ENCODE measurements at regions not wholly inside any gene's neighbourhood (a gene's known extent, or its start where the extent isn't known, plus 50 kb on each side); places are given as distances from the start of the nearest gene placed in this dataset.

DNA sequence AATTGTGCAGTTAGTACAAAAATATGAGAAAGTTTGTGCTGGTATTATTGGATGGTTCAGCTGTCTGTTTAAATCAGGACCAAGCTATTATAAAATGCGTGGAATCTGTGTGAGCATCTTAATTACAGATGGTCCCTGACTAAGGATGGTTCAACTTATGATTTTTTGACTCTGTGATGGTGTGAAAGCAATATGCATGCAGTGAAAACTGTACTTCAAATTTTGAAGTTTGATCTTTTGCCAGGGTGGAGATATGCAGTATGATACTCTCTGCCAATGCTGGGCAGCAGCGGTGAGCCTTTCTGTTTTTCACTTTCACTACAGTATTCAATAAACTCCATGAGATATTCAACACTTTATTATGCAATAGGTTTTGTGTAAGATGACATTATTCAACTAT lies 189.3 kb downstream of the CHST1 start:
- H3K27ac ChIP-seq (ENCODE audit: low read length): no peak overlapping the region
- no peak overlapping the region for H2AFZ ChIP-seq (ENCODE audit: low read depth, low read length)
- no peak overlapping the region for H3K9ac ChIP-seq (ENCODE audit: low read depth, low read length)
- no peak for TF ChIP-seq EZH2 (IDR thresholded peaks at IDR 0.05; ENCODE audit: borderline replicate concordance, low read depth, low read length, severe bottlenecking)
- TF ChIP-seq, protein P1, sequence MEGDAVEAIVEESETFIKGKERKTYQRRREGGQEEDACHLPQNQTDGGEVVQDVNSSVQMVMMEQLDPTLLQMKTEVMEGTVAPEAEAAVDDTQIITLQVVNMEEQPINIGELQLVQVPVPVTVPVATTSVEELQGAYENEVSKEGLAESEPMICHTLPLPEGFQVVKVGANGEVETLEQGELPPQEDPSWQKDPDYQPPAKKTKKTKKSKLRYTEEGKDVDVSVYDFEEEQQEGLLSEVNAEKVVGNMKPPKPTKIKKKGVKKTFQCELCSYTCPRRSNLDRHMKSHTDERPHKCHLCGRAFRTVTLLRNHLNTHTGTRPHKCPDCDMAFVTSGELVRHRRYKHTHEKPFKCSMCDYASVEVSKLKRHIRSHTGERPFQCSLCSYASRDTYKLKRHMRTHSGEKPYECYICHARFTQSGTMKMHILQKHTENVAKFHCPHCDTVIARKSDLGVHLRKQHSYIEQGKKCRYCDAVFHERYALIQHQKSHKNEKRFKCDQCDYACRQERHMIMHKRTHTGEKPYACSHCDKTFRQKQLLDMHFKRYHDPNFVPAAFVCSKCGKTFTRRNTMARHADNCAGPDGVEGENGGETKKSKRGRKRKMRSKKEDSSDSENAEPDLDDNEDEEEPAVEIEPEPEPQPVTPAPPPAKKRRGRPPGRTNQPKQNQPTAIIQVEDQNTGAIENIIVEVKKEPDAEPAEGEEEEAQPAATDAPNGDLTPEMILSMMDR (IDR thresholded peaks at IDR 0.05; ENCODE audit: borderline replicate concordance, extremely low read depth, low read length, poor library complexity, severe bottlenecking): no peak
- no peaks in the 10 kb centered on the region for H3K79me2 ChIP-seq (ENCODE audit: insufficient read depth, low read length)
- no peaks in the 10 kb centered on the region for H3K36me3 ChIP-seq (ENCODE audit: insufficient read depth, low read length)
- no peaks in the 10 kb centered on the region for H3K4me1 ChIP-seq (ENCODE audit: insufficient read depth, low read length)
- DNase-seq (no peak), ATAC-seq (ENCODE audit: insufficient read depth, low read depth) (no peak)
- H3K4me2 ChIP-seq (ENCODE audit: insufficient read depth, low read length): no peak overlapping the region
- no peaks in the 10 kb centered on the region for H3K9me3 ChIP-seq (ENCODE audit: insufficient read depth, low read length, severe bottlenecking)
- H3K27me3 ChIP-seq (ENCODE audit: insufficient read depth, low read length, poor library complexity): peaks cover 42% of the 10 kb centered on the region
- no peak overlapping the region for H3K4me3 ChIP-seq (ENCODE audit: low read depth in 1 of 2, low read length in 2 of 2)
- no peaks in the 10 kb centered on the region for H4K20me1 ChIP-seq (ENCODE audit: insufficient read depth, low read length)

DNA sequence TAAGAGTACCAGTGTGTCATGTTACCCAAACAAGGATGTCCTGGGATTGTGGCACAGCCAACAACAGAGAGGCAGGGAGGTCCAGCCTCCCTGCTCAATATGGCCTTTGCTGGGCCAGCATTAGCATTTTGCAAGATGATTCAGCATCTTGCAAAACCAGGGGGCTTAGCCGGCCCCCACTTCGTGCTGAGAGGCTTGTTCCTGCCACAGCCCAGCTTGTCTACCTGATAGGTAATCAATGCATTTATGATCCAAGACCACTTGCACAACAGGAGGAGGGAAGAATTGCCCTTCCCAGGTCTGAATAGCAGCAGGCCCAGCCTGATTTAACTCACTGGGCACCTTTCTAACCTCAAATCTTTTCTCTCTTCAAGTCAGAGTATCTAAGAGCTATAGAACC lies 189.0 kb upstream of the SYT13 start:
- Histone ChIP-seq H2AFZ (ENCODE audit: low read depth, low read length) (no peak overlapping the region), H3K9ac (ENCODE audit: low read depth, low read length) (no peak overlapping the region), H3K9me3 (ENCODE audit: insufficient read depth, low read length, severe bottlenecking) (no peaks in the 10 kb centered on the region), H3K4me2 (ENCODE audit: insufficient read depth, low read length) (no peak overlapping the region), H3K79me2 (ENCODE audit: insufficient read depth, low read length) (no peaks in the 10 kb centered on the region), H3K27ac (ENCODE audit: low read length) (no peak overlapping the region), H4K20me1 (ENCODE audit: insufficient read depth, low read length) (no peaks in the 10 kb centered on the region), H3K27me3 (ENCODE audit: insufficient read depth, low read length, poor library complexity) (peaks cover 41% of the 10 kb centered on the region), H3K36me3 (ENCODE audit: insufficient read depth, low read length) (no peaks in the 10 kb centered on the region), H3K4me1 (ENCODE audit: insufficient read depth, low read length) (no peaks in the 10 kb centered on the region), H3K4me3 (ENCODE audit: low read depth in 1 of 2, low read length in 2 of 2) (no peak overlapping the region)
- TF ChIP-seq, protein P1 (IDR thresholded peaks at IDR 0.05; ENCODE audit: borderline replicate concordance, extremely low read depth, low read length, poor library complexity, severe bottlenecking): no peak
- TF ChIP-seq EZH2 (IDR thresholded peaks at IDR 0.05; ENCODE audit: borderline replicate concordance, low read depth, low read length, severe bottlenecking): no peak
- no peak for ATAC-seq (ENCODE audit: insufficient read depth, low read depth)
- DNase-seq: no peak

DNA sequence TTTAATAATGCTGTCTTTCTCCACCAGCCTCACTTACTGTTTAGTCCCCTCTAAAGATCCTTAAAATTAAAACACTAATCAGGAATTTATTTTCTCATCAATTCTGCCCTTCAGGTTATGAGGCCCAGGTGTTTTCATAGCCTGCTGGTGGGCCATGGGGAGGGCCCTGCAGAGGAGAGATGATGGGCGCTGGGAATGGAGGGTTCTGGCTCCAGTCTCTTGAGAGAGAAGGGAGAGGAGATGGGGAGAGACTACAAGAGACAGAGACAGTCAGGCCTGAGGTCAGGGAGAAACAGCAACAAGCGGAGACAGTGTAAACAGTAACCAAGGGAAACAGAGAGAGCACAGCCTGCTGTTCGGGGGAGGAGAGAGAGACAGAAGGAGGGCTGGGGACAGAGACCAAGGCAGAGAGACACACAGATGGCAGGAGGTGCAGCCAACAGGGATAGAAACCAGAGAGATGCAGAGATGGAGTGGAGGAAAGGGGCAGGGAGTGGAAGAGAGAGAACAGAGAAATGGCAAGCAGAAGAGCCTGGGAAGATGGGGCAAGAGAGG lies 187.3 kb upstream of the SYT13 start:
- H3K4me3 ChIP-seq (ENCODE audit: low read depth in 1 of 2, low read length in 2 of 2): no peak overlapping the region
- peaks cover 39% of the 10 kb centered on the region for H3K27me3 ChIP-seq (ENCODE audit: insufficient read depth, low read length, poor library complexity)
- no peak overlapping the region for H3K4me2 ChIP-seq (ENCODE audit: insufficient read depth, low read length)
- H3K79me2 ChIP-seq (ENCODE audit: insufficient read depth, low read length): no peaks in the 10 kb centered on the region
- H3K9me3 ChIP-seq (ENCODE audit: insufficient read depth, low read length, severe bottlenecking): no peaks in the 10 kb centered on the region
- TF ChIP-seq, protein P1 (IDR thresholded peaks at IDR 0.05; ENCODE audit: borderline replicate concordance, extremely low read depth, low read length, poor library complexity, severe bottlenecking): no peak
- no peak for TF ChIP-seq EZH2 (IDR thresholded peaks at IDR 0.05; ENCODE audit: borderline replicate concordance, low read depth, low read length, severe bottlenecking)
- no peaks in the 10 kb centered on the region for H4K20me1 ChIP-seq (ENCODE audit: insufficient read depth, low read length)
- H3K36me3 ChIP-seq (ENCODE audit: insufficient read depth, low read length): no peaks in the 10 kb centered on the region
- H3K4me1 ChIP-seq (ENCODE audit: insufficient read depth, low read length): no peaks in the 10 kb centered on the region
- DNase-seq (no peak), ATAC-seq (ENCODE audit: insufficient read depth, low read depth) (no peak)
- no peak overlapping the region for H2AFZ ChIP-seq (ENCODE audit: low read depth, low read length)
- H3K9ac ChIP-seq (ENCODE audit: low read depth, low read length): no peak overlapping the region
- H3K27ac ChIP-seq (ENCODE audit: low read length): no peak overlapping the region

All from DND-41 (cell line).